ENCODE measurements at regions not wholly inside any gene's neighbourhood (a gene's known extent, or its start where the extent isn't known, plus 50 kb on each side); places are given as distances from the start of the nearest gene placed in this dataset.
"Not testable (repeated sequence)": the region's sequence is repeated elsewhere in the genome, so short reads cannot be mapped to it uniquely, and the experiment has no call there.

- no peak for DNase-seq
These were observed 52.8 kb upstream of the SRSF6 start for GRCh38 chr20:43404878-43405277.

GRCh38 chr20:43400882-43401281, 56.8 kb upstream of the SRSF6 start:
- DNase-seq = not testable (repeated sequence)

GRCh38 chr20:43398676-43399324, 58.9 kb upstream of the SRSF6 start:
- DNase-seq = no peak

- no peak for DNase-seq
These were observed 60.5 kb upstream of the SRSF6 start for GRCh38 chr20:43397147-43397546.

DNA sequence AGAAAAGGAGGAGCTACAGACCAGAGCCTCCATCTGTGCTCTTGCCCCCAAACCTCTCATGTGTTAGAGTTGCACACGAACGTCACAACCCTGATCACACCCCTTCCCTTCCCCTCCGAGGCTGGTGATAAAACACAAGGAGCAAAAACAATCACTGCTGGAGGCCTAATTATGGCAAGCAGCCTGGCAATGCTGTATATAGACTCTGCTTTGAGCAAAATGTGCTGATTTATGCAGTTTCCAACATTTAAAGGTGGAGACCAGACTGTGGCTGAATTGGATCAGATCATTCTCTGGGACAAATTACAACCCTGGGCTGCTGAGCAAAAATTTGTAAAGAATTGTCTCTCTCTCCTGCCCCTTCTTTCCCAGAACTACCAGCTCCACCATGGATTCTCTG, 64.6 kb upstream of the SRSF6 start:
- no peak for DNase-seq

DNA sequence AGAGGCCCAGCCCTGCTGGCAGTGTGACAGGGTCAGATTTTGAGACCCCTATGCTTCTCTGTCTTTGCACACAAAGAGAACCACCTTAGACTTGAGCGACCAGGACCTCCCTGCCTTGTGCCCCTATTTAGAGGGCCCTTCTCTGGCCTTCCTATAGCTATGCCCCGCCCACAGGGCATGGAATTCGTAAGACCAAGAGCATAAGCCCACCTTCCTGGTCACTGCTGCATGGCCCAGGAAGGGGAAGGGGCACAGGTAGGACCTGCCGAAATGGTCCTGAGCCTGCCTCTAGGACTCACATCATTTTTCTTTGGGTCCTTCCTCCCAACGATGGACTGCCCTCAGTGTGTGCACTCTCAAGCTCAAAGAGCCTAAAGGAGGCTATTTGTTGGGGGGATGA, 65.1 kb upstream of the SRSF6 start:
- DNase-seq = no peak

DNA sequence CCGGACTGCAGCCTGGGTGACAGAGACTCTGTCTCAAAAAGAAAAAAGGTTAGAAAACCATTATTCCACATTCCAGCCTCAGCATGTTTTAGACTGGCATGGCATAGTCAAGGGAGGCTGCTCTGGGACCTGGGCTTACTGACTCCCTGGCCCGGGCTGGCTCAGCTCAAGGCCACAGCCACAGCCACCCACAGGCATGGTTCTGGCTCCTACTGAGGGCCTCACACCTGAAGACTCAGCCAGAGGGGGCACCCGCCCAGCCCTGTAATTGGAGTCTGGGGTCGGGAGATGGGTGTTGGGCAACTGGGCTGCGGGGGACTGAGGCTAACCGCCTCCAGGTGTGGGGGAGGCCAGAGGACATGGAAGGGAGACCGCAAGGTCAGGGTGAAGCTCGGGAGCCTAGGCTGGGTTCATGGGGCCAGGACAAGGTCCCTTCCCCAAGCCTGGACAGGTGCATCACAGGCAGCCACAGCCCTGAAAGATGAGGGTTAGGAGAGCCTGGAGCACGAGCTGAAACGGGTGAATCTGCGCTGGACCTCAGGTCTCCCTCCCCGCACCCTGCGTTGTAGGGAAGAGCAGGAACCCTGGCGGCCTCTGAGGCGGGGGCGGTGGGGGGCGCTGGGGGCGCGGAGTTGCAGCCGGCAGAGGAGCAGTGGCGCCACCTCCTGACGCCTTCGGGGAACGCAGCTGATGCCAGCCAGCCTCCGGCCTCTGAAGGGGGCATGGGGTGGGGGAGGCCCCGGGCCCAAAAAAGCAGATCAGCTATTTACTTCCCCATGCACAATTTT, 67.7 kb upstream of the SRSF6 start:
- no peak for DNase-seq

- no peak for DNase-seq
These were observed 68.5 kb upstream of the SRSF6 start for GRCh38 chr20:43389211-43389610.

GRCh38 chr20:43388268-43389002, 69.3 kb upstream of the SRSF6 start:
- DNase-seq = no peak

- DNase-seq = no peak
These were observed 70.0 kb upstream of the SRSF6 start for GRCh38 chr20:43387737-43388136.

- no peak for DNase-seq
These were observed 70.8 kb upstream of the SRSF6 start for GRCh38 chr20:43386878-43387277.

DNA sequence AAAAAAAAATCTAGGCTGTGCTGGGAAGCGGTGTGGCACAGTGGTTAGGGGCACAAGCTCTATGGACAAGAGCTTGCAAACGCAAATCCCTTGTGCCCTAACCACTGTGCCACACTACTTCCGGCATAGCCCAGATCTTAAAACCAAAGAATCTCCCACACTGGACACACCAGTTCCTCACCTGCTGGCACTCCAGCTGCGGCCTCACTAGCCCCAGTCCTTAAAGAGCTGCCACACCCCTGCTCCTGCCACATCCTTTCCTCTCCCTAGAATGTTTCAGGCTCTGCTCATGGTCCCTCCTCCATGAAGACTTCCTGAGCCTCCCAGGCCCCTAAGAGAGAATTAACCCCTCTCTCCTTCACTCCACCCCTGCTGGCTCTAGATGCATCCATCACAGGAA, 71.8 kb upstream of the SRSF6 start:
- no peak for DNase-seq

DNA sequence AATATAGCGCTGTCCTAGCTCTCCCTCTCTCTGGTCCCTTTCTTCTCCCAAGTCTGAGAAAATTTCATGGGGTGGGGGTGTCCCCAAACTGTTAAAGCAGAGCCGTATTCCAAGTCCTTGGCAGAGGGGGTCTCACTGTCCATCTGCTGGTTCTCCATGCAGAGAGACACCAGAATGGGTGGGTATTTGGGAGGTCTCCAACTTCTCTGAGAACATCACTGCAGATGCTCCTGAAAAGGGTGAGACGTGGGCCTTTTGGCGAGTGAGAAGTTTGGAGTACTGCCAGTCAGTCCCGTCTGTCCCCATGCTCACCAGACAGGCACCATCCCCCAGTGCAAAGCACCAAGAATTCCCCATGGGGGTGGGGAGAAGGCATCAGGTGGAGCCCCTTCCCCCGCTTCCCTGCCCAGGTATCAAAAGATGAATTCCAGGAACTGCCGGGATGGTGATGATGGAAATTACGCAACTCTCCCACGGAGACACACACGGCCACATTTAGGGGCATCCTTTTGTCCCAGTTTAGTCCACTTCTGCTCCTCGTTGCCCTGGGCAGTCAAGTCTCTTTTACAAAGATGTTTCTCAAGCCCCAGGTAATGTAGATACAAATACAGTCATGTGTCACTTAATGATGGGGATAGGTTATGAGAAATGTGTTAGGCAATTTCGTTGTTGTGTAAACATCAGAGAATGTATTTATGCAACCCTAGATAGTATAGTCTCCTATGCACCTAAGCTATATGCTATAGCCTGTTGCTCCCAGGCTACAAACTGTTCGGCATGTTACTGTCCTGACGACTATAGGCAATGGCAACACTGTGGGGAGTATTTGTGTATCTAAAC, 73.4 kb upstream of the SRSF6 start:
- no peak for DNase-seq

DNA sequence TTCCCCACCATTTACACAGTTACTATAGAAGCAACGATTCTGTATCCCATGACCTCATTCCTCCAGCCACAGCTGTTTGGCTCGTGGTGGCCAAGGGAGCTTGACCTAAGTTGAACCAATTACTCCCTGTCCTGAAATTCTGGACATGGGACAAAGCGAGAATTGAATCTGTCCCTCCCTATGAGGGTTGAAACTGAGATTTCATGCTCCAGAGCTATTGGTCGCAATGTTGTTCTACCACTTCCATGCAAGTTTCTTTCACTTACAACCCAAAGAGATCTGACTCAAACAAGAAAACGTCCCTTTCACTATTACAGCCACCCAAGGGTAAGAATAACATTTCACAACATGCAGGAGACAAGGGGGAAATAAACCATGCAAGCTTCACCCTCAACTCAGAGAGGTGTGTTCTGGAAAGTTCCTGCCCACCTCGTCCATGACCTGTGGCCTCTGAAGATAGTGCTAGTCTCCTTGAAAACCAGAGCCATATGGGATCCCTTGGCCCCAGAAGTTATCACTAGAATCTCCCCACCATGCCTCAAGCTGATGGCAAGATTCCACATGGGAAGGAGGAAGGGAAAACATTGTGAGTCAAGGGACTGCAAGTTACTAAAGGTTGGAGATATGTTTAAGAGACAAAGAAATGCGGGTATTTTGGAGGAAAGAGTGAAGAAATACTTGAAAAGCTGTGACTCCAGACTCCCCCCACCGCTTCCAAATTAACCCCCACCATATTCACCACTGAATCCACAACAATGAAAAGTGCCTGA, 74.5 kb upstream of the SRSF6 start:
- DNase-seq = no peak

- DNase-seq = not testable (repeated sequence)
These were observed 75.6 kb upstream of the SRSF6 start for GRCh38 chr20:43382135-43382534.

DNA sequence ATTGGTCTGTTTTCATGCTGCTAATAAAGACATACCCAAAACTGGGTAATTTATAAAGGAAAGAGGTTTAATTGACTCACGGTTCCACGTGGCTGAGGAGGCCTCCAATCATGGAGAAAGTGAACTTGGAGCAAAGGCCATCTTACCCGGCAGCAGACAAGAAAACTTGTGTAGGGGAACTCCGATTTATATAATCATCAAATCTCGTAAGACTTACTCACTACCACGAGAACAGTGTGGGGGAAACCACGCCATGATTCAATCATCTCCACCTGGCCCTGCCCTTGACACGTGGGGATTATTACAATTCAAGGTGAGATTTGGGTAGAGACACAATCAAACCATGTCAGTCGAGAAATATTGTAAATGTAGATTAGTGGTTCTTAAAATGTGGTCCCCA, 76.2 kb upstream of the SRSF6 start:
- not testable (repeated sequence) for DNase-seq

DNA sequence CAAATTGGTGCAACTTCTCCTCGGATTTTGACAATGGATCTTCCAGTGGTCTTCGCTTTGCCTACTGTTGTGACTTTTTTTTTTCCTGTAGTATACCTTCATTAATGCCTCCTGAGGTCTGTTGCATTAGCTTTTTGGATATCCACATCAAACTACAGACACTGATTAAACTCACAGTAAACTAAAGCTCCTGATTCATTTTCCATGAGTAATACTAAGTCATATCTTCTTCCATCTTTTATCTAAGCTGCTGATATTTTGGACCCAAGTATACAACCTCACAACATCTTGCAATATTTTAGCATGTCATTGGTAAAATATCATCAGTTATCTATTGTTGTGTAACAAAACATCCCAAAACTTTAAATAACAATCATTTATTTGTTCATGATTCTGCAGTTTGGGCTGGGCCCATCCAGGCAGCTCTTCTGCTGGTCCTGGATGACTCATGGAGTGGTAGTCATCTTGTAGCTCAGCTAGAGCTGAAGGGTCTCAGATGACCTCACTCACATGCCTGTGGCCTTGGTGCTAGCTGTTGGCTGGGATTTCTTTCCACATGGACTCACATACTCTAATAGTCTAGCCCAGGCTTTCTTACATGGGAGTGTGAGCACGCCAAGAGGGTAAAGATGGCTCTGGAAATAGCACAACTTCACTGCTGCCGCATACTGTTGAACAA, 78.3 kb upstream of the SRSF6 start:
- no peak for DNase-seq

GRCh38 chr20:43376831-43377230, 80.9 kb upstream of the SRSF6 start:
- DNase-seq = no peak

DNA sequence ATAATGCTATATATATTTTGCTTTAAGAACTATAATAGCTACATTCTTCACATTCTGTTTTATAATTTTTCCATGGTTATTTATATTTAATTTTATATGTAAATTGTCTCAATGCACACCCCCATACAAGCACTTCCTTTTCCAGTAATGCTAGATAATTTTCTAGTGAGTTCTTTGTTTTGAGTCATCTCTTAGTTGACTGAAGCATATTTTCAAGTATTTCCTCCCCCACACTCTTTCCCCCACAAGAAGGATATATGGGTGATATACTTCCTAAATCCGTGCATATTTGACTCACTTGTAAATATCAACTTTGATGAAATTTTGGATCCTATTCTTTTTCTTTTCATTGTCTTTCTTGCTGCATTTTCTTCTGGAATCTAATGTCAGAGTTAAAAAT, 82.1 kb upstream of the SRSF6 start:
- DNase-seq = no peak

DNA sequence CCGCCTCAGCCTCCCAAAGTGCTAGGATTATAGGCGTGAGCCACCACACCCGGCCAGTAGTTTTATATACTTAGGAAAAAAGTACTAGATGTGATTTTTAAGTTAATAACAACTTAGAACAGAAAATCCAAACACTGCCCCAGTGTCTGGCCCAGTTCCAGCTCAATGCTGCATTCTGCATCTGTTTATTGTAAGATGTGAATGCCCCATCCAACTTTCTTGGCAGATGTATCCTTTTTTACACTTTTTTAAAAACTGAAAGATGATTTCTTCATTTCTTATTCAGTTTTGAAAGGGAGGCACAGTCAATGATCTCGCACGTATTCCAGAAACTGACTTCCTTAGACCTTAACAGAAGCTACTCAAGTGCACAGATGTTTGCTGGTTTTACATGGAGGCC, 85.6 kb upstream of the SRSF6 start:
- DNase-seq = no peak

GRCh38 chr20:43365691-43366090, 92.0 kb upstream of the SRSF6 start:
- no peak for DNase-seq

DNA sequence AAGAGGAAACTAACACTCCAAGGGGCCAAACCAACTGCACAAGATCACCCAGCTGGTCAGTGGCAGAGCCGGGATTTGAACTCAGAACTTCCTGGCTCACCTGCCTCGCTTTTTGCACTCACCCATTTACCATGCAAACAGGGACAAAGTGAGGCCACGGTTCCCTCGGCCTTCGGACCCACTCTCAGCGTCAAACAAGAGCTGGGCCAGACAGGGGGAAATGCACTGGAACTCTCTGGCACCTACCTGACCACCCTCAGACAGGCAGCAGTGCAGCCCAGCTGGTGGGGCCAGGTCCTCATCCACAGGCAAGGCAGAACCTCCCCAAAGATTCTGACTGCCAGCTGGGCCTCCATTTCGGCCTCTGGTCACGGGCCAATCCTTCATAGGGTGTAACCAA, 93.7 kb upstream of the SRSF6 start:
- no peak for DNase-seq
